ENCODE measurements at regions not wholly inside any gene's neighbourhood (a gene's known extent, or its start where the extent isn't known, plus 50 kb on each side); places are given as distances from the start of the nearest gene placed in this dataset.

- peak; percentile 58 to 64 for DNase-seq (ENCODE audit: low read depth in 1 of 2, low spot score in 1 of 2)
- in situ Hi-C loops (cut with HindIII; ENCODE audit: low pct_unique_long_range_greater_than_20kb, low sequenced_read_pairs) = no loop called here
- no peak for TF ChIP-seq JUND (IDR thresholded peaks at IDR 0.05; ENCODE audit: low read depth)
Measured at GRCh38 chr18:46324087-46324955, 220.1 kb downstream of the HAUS1 start.

DNA sequence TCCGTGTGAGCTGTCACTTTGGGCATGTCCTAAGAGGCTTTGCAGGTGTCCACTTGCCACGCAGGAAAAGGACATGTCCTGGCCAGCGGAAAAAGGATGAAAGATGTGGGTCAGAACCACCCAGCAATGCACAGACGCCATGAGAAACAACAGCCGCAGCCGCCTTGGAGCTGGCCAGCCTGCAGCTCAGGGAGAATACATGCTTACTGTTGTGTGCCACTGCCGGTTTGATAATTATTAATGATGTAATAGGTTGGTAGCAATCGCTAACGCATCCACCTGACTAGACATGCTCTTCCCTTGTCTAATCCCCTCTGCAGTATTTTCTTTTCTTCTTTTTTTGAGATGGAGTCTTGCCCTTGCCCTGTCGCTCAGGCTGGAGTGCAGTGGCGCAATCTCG lies 221.7 kb downstream of the HAUS1 start:
- DNase-seq (ENCODE audit: low read depth in 1 of 2, low spot score in 1 of 2) = no peak
- in situ Hi-C loops (cut with HindIII; ENCODE audit: low pct_unique_long_range_greater_than_20kb, low sequenced_read_pairs) = no loop called here
- TF ChIP-seq JUND (IDR thresholded peaks at IDR 0.05; ENCODE audit: low read depth) = no peak

- in situ Hi-C loops (cut with HindIII; ENCODE audit: low pct_unique_long_range_greater_than_20kb, low sequenced_read_pairs) = no loop called here
- DNase-seq (ENCODE audit: low read depth in 1 of 2, low spot score in 1 of 2) = no peak
- TF ChIP-seq JUND (IDR thresholded peaks at IDR 0.05; ENCODE audit: low read depth) = no peak
Measured at GRCh38 chr18:46329736-46330246, 225.6 kb downstream of the HAUS1 start.

GRCh38 chr18:46331316-46331715 lies 227.1 kb downstream of the HAUS1 start:
- in situ Hi-C loops (cut with HindIII; ENCODE audit: low pct_unique_long_range_greater_than_20kb, low sequenced_read_pairs) = no loop called here
- no peak for TF ChIP-seq JUND (IDR thresholded peaks at IDR 0.05; ENCODE audit: low read depth)

GRCh38 chr18:46332286-46332801 lies 228.2 kb downstream of the HAUS1 start:
- no peak for DNase-seq (ENCODE audit: low read depth in 1 of 2, low spot score in 1 of 2)
- in situ Hi-C loops (cut with HindIII; ENCODE audit: low pct_unique_long_range_greater_than_20kb, low sequenced_read_pairs) = no loop called here
- no peak for TF ChIP-seq JUND (IDR thresholded peaks at IDR 0.05; ENCODE audit: low read depth)

More at GRCh38 chr18:46331316-46331715, 227.1 kb downstream of the HAUS1 start:
- no peak for DNase-seq (ENCODE audit: low read depth in 1 of 2, low spot score in 1 of 2)

DNA sequence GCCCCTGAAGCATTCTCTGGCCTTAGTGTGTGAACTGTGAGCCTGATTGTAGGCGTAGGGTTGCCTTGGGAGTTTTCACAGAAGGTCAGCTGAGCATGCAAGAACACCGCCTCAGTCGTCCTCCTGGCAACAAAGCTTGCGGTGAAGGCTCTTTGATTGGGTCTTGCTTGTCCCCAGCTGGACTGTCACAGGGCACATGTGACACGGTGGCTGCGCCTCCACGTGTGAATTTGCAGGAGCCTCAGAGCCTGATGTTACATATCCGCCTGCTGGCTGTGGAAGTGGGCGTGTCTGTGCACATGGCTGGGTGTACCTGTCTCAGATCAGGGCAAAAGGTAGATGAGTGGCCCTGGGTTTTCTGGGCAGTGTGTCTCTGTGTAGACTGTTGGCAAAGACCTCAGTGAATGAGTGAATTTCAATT lies 228.7 kb downstream of the HAUS1 start:
- in situ Hi-C loops (cut with HindIII; ENCODE audit: low pct_unique_long_range_greater_than_20kb, low sequenced_read_pairs) = no loop called here
- DNase-seq (ENCODE audit: low read depth in 1 of 2, low spot score in 1 of 2) = peak in 1 of 2 experiments; percentile 24
- TF ChIP-seq JUND (IDR thresholded peaks at IDR 0.05; ENCODE audit: low read depth) = no peak

GRCh38 chr18:46333431-46334135 lies 229.4 kb downstream of the HAUS1 start:
- no peak for TF ChIP-seq JUND (IDR thresholded peaks at IDR 0.05; ENCODE audit: low read depth)
- DNase-seq (ENCODE audit: low read depth in 1 of 2, low spot score in 1 of 2) = peak; percentile 41 to 47
- in situ Hi-C loops (cut with HindIII; ENCODE audit: low pct_unique_long_range_greater_than_20kb, low sequenced_read_pairs) = no loop called here

DNA sequence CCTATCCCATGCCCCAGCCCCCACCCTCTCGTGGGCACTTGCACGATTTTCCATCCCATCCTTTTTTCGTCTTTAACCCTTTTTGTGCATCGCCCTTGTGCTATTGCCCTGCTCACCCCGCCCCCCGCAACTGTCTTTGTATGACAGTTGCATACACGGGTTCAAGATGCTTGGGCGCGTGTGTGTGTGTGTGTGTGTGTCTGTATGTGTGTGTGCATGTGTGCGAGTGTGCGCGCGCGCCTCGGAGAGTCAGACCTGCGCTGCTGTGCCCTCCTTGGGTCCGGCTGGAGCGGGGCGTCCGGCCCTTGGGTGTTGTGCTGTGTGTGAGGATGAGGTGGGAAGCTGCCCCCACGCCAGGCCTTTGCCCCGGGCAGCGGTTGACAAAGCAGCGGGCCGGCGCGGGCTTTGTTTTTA lies 230.7 kb downstream of the HAUS1 start:
- TF ChIP-seq JUND (IDR thresholded peaks at IDR 0.05; ENCODE audit: low read depth) = no peak
- DNase-seq (ENCODE audit: low read depth in 1 of 2, low spot score in 1 of 2) = no peak
- in situ Hi-C loops (cut with HindIII; ENCODE audit: low pct_unique_long_range_greater_than_20kb, low sequenced_read_pairs) = no loop called here

GRCh38 chr18:46335534-46336101 lies 231.4 kb downstream of the HAUS1 start:
- in situ Hi-C loops (cut with HindIII; ENCODE audit: low pct_unique_long_range_greater_than_20kb, low sequenced_read_pairs) = no loop called here
- TF ChIP-seq JUND (IDR thresholded peaks at IDR 0.05; ENCODE audit: low read depth) = no peak
- DNase-seq (ENCODE audit: low read depth in 1 of 2, low spot score in 1 of 2) = no peak

- no peak for DNase-seq (ENCODE audit: low read depth in 1 of 2, low spot score in 1 of 2)
- TF ChIP-seq JUND (IDR thresholded peaks at IDR 0.05; ENCODE audit: low read depth) = no peak
- in situ Hi-C loops (cut with HindIII; ENCODE audit: low pct_unique_long_range_greater_than_20kb, low sequenced_read_pairs) = no loop called here
Measured at GRCh38 chr18:46336278-46337111, 232.3 kb downstream of the HAUS1 start.

GRCh38 chr18:46337271-46337670 lies 233.1 kb downstream of the HAUS1 start:
- no peak for DNase-seq (ENCODE audit: low read depth in 1 of 2, low spot score in 1 of 2)
- no peak for TF ChIP-seq JUND (IDR thresholded peaks at IDR 0.05; ENCODE audit: low read depth)
- in situ Hi-C loops (cut with HindIII; ENCODE audit: low pct_unique_long_range_greater_than_20kb, low sequenced_read_pairs) = no loop called here

DNA sequence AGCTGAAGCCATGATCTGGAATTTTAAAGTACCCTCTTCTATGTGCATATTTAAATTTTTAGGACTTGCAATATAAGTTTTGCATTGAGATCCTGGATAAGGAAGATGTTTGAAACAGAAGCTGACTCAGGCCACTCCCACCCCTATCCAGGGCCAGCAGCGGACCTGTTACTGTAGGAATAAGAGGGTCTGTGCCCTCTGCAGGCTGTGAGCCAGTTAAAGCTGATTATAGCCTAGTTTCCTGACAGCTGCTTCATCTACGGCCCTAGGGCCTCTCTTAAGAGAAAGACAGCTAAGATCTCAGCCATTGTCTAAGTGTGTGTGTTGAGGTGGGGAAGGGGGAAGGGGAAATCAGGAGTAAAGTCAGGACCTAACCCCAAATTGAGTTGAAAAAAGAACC lies 234.0 kb downstream of the HAUS1 start:
- in situ Hi-C loops (cut with HindIII; ENCODE audit: low pct_unique_long_range_greater_than_20kb, low sequenced_read_pairs) = no loop called here
- no peak for TF ChIP-seq JUND (IDR thresholded peaks at IDR 0.05; ENCODE audit: low read depth)
- no peak for DNase-seq (ENCODE audit: low read depth in 1 of 2, low spot score in 1 of 2)

All from T47D (cell line).